ENCODE measurements at regions not wholly inside any gene's neighbourhood (a gene's known extent, or its start where the extent isn't known, plus 50 kb on each side); places are given as distances from the start of the nearest gene placed in this dataset.

- dilution Hi-C loops (cut with MboI; ENCODE audit: extremely low pct_ligation_motif_present, low sequenced_read_pairs): no loop called here
- no peaks in the 10 kb centered on the region for H3K9me3 ChIP-seq (ENCODE audit: control insufficient read depth, low read depth, low read length)
- TF ChIP-seq CTCF (optimal IDR thresholded peaks at IDR 0.05 in 1 of 3, IDR thresholded peaks at IDR 0.05 in 1 of 3, conservative IDR thresholded peaks at IDR 0.05 in 1 of 3; ENCODE audit: extremely low read depth in 1 of 3, insufficient read depth in 2 of 3, low read length in 3 of 3) (no peak), EZH2 (IDR thresholded peaks at IDR 0.05; ENCODE audit: low read length) (no peak)
- no peaks in the 10 kb centered on the region for H3K4me1 ChIP-seq (ENCODE audit: control insufficient read depth, extremely low read depth, insufficient read depth, low read length)
- no peak overlapping the region for H3K4me2 ChIP-seq (ENCODE audit: control insufficient read depth, extremely low read depth, insufficient read depth, low read depth, low read length)
- FAIRE-seq (no peak), DNase-seq (ENCODE audit: low read depth, low spot score) (no peak)
- H4K20me1 ChIP-seq (ENCODE audit: control insufficient read depth, extremely low read depth, insufficient read depth, low read length): no peaks in the 10 kb centered on the region
- H3K27me3 ChIP-seq (ENCODE audit: control insufficient read depth, extremely low read depth, insufficient read depth, low read length): peaks cover 15% of the 10 kb centered on the region
- no peak overlapping the region for H3K27ac ChIP-seq (ENCODE audit: control insufficient read depth, insufficient read depth, low read length)
- H3K9ac ChIP-seq (ENCODE audit: control insufficient read depth, extremely low read depth, insufficient read depth, low read length): no peak overlapping the region
- H3K79me2 ChIP-seq (ENCODE audit: control insufficient read depth, insufficient read depth, low read length): no peaks in the 10 kb centered on the region
- H3K4me3 ChIP-seq (ENCODE audit: control insufficient read depth in 2 of 3, extremely low read depth in 1 of 3, insufficient read depth in 2 of 3, low read depth in 1 of 3, low read length in 3 of 3): no peak overlapping the region
- H2AFZ ChIP-seq (ENCODE audit: control insufficient read depth, low read length): no peak overlapping the region
- H3K9me1 ChIP-seq (ENCODE audit: control insufficient read depth, extremely low read depth, insufficient read depth, low read length): no peaks in the 10 kb centered on the region
- H3K36me3 ChIP-seq (ENCODE audit: control insufficient read depth in 2 of 2, extremely low read depth in 1 of 2, insufficient read depth in 2 of 2, low read length in 2 of 2): no peaks in the 10 kb centered on the region
These were observed 73.5 kb upstream of the BCL11B start for GRCh38 chr14:99345472-99345871.

- Histone ChIP-seq H3K9me3 (ENCODE audit: control insufficient read depth, low read depth, low read length) (no peaks in the 10 kb centered on the region), H3K79me2 (ENCODE audit: control insufficient read depth, insufficient read depth, low read length) (no peaks in the 10 kb centered on the region), H3K4me3 (ENCODE audit: control insufficient read depth in 2 of 3, extremely low read depth in 1 of 3, insufficient read depth in 2 of 3, low read depth in 1 of 3, low read length in 3 of 3) (no peak overlapping the region), H3K9me1 (ENCODE audit: control insufficient read depth, extremely low read depth, insufficient read depth, low read length) (no peaks in the 10 kb centered on the region), H3K36me3 (ENCODE audit: control insufficient read depth in 2 of 2, extremely low read depth in 1 of 2, insufficient read depth in 2 of 2, low read length in 2 of 2) (no peaks in the 10 kb centered on the region), H3K27ac (ENCODE audit: control insufficient read depth, insufficient read depth, low read length) (no peak overlapping the region), H3K4me1 (ENCODE audit: control insufficient read depth, extremely low read depth, insufficient read depth, low read length) (no peaks in the 10 kb centered on the region), H3K9ac (ENCODE audit: control insufficient read depth, extremely low read depth, insufficient read depth, low read length) (no peak overlapping the region), H3K4me2 (ENCODE audit: control insufficient read depth, extremely low read depth, insufficient read depth, low read depth, low read length) (no peak overlapping the region), H2AFZ (ENCODE audit: control insufficient read depth, low read length) (no peak overlapping the region), H3K27me3 (ENCODE audit: control insufficient read depth, extremely low read depth, insufficient read depth, low read length) (peaks cover 13% of the 10 kb centered on the region), H4K20me1 (ENCODE audit: control insufficient read depth, extremely low read depth, insufficient read depth, low read length) (no peaks in the 10 kb centered on the region)
- dilution Hi-C loops (cut with MboI; ENCODE audit: extremely low pct_ligation_motif_present, low sequenced_read_pairs): no loop called here
- DNase-seq (ENCODE audit: low read depth, low spot score) (no peak), FAIRE-seq (no peak)
- TF ChIP-seq CTCF (optimal IDR thresholded peaks at IDR 0.05 in 1 of 3, IDR thresholded peaks at IDR 0.05 in 1 of 3, conservative IDR thresholded peaks at IDR 0.05 in 1 of 3; ENCODE audit: extremely low read depth in 1 of 3, insufficient read depth in 2 of 3, low read length in 3 of 3) (no peak), EZH2 (IDR thresholded peaks at IDR 0.05; ENCODE audit: low read length) (no peak)
These were observed 72.2 kb upstream of the BCL11B start for GRCh38 chr14:99344051-99344758.

Measured in keratinocyte (primary cell).